ENCODE measurements at regions not wholly inside any gene's neighbourhood (a gene's known extent, or its start where the extent isn't known, plus 50 kb on each side); places are given as distances from the start of the nearest gene placed in this dataset.
"Not testable (repeated sequence)": the region's sequence is repeated elsewhere in the genome, so short reads cannot be mapped to it uniquely, and the experiment has no call there.

DNA sequence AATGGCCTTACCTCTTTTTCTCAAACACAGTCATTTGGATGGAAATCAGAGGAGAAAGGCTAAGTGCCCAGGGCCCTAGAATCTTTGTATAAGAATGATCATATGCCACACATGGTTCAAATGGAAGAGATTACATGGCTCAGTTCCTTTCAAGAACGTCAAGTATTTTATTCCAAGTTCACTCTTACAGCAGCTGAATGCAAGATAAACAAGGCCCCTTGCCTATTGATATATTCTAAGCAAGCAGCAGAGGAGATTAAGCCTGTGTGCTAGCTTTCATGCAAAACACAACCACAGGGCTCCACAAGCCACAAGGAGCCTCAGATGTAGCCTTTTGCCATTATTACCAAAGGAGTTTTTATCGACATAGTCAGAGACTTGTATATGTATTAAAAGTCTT, 55.3 kb upstream of the SLCO6A1 start:
- no peak for DNase-seq

DNA sequence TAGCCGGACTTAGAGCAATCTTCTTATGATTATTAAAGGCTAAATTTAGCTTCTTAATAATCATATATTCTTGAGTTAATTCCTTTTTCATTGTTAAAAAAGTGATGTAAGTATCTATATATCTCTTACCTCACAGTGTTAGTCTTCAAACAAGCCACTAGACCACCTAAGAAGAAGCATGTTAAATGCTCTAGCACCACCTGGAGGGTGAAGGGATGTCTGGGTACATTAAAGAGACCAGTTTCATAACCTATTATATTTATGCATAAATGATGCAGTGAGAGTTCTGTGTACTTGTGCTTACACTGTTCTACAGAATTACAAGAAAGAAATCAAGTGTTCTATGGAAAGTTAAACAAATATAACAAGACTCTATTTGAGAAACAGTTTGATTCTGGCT, 55.9 kb upstream of the SLCO6A1 start:
- DNase-seq, result no peak

DNA sequence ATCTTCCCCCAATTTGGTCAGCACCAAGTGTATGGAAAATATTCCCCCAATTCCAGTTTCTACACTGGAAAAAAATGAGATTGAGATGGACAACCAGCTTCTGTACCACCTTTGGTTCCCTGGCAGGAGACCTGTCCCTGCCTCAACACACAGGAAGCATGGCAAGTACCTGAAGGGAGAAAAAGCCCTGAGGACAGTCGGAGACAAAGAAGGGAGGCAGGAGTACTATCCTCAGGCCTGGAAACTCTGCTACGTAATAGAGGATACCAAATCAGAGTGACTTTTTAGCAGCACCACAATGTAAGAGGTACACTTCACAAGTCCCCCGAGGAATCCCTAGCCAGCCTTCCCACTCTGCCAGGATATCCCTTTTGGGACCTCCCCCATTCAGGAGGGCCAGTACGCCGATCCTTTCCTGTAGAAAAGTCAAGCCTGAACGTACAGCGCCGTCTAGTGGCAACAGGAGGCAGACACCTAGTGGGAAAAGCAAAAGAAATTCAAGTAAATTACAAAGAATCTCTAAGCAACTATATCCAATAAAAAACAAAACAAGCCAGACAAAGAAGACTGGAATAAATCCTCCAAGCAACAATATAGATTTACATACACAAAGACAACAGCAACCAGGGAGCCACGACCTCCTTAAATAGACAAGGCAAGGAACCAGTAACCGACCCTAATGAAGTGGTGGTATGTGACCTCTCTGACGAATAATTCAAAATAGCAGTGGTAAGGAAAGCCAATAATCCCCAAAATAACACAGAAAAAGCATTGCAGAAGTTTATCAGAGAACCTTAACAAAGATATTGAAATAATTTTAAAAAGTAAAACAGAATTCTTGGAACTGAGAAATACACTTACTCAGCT, 63.3 kb upstream of the SLCO6A1 start:
- DNase-seq, result no peak

DNA sequence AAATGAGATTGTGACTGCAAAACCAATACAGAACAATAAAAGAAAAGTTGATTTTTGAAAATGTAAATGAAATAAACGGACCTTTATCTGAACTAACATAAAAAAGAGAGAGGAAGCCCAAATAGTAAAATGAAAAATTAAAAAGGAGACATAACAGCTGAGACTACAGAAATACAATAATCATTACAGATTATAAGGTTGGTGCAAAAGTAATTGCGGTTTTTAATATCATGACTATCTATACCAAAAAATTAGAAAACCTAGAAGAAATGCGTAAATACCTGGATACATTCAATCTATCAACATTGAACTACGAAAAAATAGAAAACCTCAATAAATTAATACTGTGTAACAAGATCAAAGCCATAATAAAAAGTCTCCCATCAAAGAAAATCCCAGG, 71.9 kb upstream of the SLCO6A1 start:
- DNase-seq, result no peak

DNA sequence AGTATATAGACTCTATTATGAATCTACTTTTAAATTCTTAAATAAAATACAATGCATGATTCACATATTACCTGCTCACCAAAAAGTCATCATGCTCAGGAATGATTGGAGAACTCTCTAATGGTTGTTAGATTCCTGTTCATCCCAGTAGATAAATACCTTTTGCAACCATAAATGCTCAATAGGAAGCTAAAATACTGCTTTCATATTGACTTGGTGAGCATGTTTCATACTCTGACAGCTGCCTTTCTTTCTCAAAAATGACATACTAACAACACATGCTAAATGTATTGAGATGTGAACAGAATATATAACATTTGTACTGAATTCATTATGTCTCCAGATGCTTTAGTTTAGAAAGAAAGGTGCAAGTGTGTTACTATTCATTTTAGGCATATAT, 79.6 kb upstream of the SLCO6A1 start:
- no peak for DNase-seq

DNA sequence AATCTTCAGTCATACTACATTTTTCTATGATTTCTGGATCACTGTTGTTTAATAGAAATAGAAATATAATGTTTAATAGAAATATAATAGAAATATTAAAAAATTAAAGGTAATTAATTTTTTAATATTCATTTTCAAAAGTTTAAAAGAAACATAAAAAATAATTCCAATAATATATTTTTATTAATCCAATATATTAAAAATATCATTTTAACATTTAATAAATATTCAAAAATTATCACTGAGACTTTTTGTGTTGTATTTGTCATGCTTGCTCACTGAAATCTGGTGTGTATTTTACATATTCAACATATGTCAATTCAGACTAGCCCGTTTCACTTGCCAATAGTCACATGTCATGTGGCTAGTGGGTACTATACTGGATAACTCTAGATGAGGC, 80.6 kb upstream of the SLCO6A1 start:
- no peak for DNase-seq

DNA sequence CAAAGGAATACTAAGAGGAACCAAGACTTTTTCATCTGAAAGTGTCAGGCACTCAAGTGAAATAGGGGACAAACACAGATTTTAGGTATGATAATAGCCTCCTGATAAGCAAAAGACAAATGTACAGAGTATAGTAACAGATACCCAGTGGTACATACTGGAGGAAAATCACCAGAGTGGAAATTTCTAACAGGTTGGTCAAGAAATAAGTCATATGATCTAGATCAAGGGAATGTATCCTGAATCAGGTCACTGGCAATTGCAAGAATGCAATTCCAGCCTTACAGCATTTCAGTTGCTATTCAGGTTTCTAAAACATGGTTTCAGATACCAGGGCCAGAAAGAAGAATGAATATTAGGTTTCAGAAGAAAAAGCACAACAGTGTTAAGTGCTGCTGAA, 82.2 kb upstream of the SLCO6A1 start:
- DNase-seq, result no peak

DNA sequence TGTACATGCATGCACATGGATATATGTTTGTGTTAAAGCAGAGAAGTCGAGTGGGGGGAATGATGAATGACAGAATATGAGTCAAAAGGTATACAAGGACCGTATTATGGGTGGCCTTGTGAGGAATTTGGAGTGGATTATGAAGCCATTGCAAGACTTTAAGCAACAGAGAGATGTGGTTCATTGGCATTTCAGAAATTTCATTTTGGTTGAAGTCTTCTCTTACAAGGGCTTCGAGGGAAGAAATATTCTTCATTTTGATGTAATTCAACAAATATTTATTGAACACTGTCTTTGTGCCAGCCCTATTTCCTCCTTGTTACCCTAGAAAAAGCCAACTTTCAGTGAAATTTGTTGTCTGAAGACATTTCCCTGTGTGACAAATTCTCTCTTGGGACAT, 83.9 kb upstream of the SLCO6A1 start:
- no peak for DNase-seq

DNA sequence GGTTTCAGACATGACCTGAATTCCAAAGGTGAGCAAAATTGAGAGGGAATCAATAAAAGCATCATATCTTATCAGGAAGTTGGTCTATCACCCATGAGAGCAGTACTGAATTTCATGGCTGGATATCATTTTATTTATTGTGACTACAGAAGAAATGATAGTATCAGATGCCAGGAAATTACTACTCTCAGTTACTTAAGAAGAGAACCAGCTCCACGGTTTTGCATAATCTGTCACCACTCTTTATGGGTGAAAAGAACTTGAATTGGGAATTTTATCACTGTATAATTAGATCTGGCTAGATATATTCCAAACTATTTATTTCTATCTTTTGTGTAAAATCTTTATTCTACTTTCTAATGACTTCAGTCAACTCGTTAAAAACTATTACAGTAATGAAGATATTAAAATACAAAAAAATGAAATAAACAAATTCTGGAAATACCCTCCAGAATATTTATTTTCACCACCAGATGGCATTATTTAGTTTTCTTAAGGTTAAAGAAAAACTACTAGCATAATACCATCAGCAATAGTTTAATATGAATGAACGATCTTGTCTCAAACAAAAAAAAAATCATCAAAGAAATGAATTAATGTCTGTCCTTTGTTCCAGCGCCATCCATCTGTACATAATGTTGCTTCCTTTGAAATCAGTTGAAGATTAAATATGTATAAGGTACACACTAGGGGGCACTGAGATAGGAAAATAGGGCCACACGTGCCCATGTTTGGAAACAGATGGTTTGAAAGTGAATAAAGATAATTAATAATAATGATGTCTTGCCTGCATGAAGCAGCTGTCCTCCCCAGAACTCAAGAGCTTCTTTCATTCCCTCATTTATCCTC, 84.7 kb upstream of the SLCO6A1 start:
- no peak for DNase-seq

DNA sequence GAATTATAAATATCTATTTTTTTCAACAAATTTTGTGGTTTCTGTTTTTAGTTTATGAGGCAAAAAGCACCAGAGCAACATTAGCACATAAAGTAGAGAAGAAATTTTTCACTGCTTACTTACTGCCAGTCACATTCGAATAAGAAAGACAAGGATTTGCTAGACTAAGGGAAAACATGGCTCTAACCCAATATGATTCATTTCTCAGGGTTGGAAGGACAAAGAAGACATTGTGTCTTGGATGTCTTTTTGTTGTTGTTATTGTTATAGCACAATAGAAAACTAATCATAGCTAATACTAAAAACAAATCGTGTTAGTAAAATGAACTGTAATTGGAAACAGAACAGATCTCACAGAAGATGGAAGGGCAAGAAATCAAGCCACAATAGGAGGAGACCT, 90.9 kb upstream of the SLCO6A1 start:
- DNase-seq, result no peak

DNA sequence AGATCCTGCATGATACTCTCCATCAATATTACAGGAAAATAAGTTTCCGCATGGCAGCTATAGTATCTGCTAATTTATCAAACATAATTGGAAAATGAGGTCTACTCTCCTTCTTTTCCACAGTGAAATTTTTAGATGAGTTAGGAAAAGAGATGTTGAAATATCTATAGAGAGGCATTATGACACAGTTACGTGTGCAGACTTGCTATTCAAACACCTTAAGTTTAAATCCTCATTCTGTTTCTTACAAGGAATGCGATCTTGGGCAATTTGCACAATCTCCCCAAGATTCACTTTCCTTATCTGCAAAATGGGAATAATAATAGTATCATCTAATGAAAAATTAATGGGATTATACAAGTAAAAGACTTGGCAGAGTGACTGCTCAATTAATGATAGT, 91.7 kb upstream of the SLCO6A1 start:
- no peak for DNase-seq

DNA sequence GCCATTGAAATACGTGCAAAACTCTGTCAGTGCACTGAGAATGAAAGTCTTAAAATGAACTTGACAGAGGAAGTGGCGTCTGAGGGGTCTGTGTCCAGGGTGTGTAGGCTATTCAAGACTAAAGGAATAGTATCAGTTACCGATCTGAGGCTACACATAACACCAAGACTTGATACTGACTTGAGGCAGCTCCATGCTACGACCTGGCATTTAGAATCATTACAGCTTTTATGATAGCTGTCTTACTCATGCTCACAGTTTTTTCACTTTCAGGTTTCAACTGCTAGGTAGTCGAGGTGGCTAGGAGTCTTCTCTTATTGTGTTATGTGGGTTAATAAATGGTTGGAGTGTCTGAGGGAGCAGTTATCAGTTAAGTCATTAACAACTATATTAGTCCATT, 92.8 kb upstream of the SLCO6A1 start:
- no peak for DNase-seq

DNA sequence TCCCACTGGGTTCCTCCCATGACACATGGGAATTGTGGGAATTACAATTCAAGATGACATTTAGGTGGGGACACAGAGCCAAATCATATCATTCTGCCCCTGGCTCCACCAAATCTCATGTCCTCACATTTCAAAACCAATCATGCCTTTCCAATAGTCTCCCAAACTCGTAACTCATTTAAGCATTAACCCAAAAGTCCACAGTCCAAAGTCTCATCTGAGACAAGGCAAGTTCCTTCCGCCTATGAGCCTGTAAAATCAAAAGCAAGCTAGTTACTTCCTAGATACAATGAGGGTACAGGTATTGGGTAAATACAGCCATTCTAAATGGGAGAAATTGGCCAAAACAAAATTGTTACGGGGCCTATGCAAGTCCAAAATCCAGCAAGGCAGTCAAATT, 93.8 kb upstream of the SLCO6A1 start:
- not testable (repeated sequence) for DNase-seq

DNA sequence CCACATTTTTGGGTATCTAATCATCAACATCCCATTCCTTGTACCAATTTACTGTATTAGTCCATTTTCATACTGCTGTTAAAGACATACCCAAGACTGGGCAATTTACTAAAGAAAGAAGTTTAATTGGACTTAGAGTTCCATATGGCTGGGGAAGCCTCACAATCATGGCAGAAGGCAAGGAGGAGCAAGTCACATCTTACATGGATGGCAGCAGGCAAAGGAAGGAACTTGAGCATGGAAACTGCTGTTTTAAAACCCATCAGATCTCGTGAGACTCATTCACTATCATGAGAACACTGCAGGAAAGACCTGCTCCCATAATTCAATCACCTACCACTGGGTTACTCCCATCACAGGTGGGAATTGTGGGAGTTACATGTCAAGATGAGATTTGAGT, 95.4 kb upstream of the SLCO6A1 start:
- no peak for DNase-seq

DNA sequence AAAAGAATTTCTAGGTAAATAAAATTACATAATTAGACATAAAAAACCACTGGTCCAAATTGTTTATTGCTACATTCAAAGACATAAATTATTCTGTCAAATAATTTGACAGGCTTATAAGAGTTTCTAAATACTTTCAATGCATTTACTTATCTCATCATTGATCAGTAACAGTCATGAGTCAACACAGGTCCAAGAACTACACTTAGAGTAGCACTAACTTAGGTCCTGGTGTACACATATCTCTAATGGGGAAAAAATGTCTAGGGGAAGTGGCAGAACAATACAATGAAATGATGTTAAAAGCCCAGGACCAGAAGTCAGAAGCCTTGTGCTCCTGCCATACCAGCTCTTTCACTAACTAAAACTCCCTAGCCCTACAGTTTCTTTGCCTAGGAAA, 96.5 kb upstream of the SLCO6A1 start:
- no peak for DNase-seq

DNA sequence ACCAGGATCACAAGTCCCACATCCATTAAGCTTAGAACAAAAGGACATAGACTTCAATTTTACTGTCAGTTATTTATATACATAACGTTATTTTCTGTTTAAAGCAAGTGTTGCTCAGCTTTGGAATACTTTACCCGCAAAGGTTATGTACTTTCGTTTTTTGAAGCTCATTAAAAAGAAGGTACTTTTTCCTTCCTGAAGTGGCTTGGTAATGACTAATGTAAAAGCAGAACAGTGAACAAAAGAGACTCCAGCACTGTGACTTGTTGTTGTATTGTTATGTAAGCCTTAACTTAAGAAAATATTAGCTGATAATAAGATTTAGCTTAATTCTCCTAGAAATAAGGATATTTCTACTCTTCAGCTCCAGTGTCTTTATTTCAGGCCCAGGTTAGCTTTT, 97.3 kb upstream of the SLCO6A1 start:
- DNase-seq, result no peak

DNA sequence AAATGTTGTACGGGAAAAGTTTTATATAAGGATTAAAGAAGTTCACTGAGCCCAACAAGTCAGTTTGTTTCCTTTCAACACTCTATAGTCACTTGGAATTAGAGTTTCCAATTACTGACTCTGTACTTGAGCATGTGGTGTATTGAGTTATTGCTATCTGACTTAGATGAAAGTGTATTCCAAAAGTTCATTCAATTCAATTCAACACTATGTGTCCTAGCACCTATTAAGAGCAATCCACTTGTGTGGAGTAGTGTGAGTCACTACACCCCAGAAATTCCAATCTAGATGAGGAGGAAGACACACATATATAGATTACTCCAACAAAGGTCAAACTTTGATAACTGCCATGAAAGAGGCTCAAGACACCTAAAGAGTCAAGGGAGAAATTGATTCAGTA, 98.2 kb upstream of the SLCO6A1 start:
- DNase-seq, result no peak

DNA sequence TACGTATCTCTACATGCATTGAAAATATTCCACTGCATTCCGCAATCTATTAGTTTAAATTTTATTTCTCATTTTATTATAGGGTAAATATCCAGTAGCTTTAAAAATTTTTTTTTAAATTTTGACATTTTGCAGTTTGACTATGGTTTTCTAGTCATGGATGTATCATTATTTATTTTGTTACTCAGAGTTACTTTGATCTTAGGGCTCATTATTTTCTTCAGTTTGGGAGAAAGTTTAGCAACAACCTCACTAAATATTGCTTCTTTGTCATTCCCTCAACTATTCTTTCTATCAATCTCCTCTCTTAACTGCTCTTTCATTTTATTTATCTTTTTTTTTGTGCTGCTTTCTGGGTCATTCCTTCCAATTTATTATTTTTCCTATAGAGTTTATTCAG, 100.5 kb upstream of the SLCO6A1 start:
- DNase-seq, result no peak

DNA sequence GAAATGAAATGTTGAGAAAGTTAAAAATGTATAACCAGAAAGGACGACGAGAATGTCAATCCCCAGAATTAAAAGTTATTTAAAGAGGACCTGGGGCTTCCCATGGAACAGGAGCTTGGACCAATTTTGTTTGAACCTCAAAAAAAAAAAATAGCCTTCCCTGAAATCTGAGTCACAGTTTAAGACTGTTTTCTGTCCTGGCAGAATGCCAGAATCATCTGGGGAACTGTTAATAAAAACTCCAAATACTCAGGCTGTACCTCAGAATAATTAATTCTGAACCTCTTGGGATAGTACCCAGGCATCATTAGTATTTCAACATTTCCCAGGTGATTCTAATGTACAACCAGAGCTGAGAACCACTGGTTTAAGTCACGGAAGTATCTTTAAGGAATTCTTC, 102.2 kb upstream of the SLCO6A1 start:
- DNase-seq, result no peak

DNA sequence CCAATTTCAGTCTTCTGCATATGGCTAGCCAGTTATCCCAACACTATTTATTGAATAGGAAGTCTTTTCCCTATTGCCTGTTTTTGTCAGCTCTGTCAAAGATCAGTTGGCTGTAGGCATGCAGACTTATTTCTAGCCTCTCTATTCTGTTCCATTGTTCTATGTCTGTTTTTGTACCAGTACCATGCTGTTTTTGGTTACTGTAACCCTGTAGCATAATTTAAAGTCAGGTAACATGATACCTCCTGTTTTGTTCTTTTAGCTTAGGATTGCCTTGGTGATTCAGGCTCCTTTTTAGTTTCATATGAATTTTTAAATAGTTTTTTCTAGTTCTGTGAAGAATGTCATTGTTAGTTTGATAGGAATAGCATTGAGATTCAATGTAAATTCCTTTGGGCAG, 104.9 kb upstream of the SLCO6A1 start:
- no peak for DNase-seq

DNA sequence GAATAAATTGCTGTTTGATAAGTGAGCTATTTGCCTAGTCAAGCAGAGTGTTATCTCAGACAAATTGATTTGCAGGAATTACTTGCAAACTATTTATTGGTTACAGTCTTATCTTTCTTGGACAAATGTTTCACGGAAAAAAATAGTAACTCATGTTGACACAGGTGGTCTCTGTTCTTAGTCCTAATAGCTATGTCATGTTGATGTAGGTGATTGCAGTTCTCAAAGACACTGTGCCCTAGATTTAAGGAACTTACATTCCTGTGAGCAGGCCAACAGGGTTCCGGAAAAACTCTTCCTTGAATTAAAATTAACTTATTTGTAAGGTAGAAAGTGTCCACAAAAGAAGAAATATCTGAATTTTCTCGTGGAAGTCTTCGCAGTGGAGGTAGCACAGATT, 109.6 kb upstream of the SLCO6A1 start:
- no peak for DNase-seq

DNA sequence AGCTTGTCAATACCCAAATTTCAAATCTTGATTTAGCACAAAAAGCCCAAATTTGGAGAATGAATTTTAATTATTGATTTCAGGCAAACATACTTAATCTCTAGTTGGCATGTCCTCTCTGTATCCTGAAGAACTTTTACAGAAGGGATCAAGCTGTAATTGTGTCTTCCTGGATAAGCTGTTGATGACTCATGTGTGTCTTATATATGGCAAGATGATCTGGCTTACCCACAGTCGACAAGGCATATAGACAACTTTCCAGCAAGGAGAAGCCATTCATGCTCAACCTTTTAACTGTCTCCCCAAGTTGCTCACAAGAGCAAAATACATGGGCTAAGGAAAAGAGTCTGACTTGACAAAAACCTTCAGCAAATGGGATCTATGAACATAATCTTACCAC, 112.5 kb upstream of the SLCO6A1 start:
- DNase-seq, result no peak

DNA sequence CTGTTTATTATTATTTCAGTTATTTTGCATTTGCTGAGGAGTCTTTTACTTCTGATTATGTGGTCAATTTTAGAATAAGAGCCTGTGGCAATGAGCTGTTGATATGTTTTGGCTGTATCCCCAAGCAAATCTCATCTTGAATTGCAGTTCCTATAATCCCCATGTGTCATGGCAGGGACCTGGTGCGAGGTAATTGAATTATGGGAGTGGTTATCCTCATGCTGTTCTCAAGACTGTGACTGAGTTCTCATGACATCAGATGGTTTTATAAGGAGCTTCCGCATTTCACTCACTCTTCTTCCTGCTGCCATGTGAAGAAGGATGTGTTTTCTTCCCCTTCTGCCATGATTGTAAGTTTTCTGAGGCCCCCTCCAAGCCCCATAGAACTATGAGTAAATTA, 114.9 kb upstream of the SLCO6A1 start:
- DNase-seq, result no peak

Measured in stimulated activated naive CD4-positive, alpha-beta T cell treated with Interleukin-2 at 50 U/mL for 16 hours (primary cell).